Tibial nerve (tissue), 4 donors: ENCODE measurements at regions not wholly inside any gene's neighbourhood (a gene's known extent, or its start where the extent isn't known, plus 50 kb on each side); places are given as distances from the start of the nearest gene placed in this dataset.

Experiments used
- DNase-seq, 2 donors: peaks; one replicate each; pipeline ENCODE4 v3.0.0-alpha.2; 2019; ENCODE audit warnings: low spot score in 2 of 2
- H3K27ac ChIP-seq, 4 donors: fragments of 200-600 bp; sonication (generic) in 3 of 4; one replicate each; pipeline ENCODE4 v1.5.1; 2017 to 2019; ENCODE audit warnings: mild to moderate bottlenecking in 1 of 4
- H3K27me3 ChIP-seq, 2 donors: fragments of 200-600 bp; sonication (generic) in 1 of 2; one replicate each; pipeline versions ENCODE4 v1.5.1 to v1.6.0; 2017 to 2019
- H3K36me3 ChIP-seq, 3 donors: fragments of 200-600 bp; sonication (generic); one replicate each; pipeline ENCODE4 v1.5.1; 2018 to 2019
- H3K4me1 ChIP-seq, 4 donors: fragments of 200-600 bp; sonication (generic) in 3 of 4; one replicate each; pipeline ENCODE4 v1.5.1; 2017 to 2019
- H3K4me3 ChIP-seq, 4 donors: fragments of 200-600 bp; sonication (generic) in 3 of 4; one replicate each; pipeline ENCODE4 v1.5.1; 2017 to 2019; ENCODE audit warnings: mild to moderate bottlenecking in 1 of 4, moderate library complexity in 1 of 4
- H3K9me3 ChIP-seq, 4 donors: fragments of 200-600 bp; sonication (generic) in 3 of 4; one replicate each; pipeline ENCODE4 v1.5.1; 2017 to 2019
- EP300 ChIP-seq, 2 donors: sonication (generic); formaldehyde crosslinking; IDR thresholded peaks; one replicate each; pipeline ENCODE4 v1.6.1; 2017; ENCODE audit warnings: antibody characterized with exemption in 2 of 2, mild to moderate bottlenecking in 1 of 2
- POLR2A ChIP-seq, 2 donors: fragments of 450-650 bp; IDR thresholded peaks; one replicate each; pipeline ENCODE4 v1.6.1; 2017; ENCODE audit warnings: antibody characterized with exemption in 2 of 2, mild to moderate bottlenecking in 2 of 2, moderate library complexity in 2 of 2
- WGBS, 2 donors: methylation state at CpG; one replicate each; pipeline ENCODE4 v1.1.5; 2018; 5-methylcytosine and 5-hydroxymethylcytosine counted together
- TF ChIP-seq, protein P1 (sequence below), 5 experiments: fragments of 200-600 bp in 3 of 5; fragments of 450-650 bp in 2 of 5; sonication (generic) in 3 of 5; IDR thresholded peaks; one replicate each; pipeline ENCODE4 v1.5.1; 2016 to 2019; ENCODE audit warnings: antibody characterized with exemption in 5 of 5, mild to moderate bottlenecking in 3 of 5, moderate library complexity in 2 of 5

DNA sequence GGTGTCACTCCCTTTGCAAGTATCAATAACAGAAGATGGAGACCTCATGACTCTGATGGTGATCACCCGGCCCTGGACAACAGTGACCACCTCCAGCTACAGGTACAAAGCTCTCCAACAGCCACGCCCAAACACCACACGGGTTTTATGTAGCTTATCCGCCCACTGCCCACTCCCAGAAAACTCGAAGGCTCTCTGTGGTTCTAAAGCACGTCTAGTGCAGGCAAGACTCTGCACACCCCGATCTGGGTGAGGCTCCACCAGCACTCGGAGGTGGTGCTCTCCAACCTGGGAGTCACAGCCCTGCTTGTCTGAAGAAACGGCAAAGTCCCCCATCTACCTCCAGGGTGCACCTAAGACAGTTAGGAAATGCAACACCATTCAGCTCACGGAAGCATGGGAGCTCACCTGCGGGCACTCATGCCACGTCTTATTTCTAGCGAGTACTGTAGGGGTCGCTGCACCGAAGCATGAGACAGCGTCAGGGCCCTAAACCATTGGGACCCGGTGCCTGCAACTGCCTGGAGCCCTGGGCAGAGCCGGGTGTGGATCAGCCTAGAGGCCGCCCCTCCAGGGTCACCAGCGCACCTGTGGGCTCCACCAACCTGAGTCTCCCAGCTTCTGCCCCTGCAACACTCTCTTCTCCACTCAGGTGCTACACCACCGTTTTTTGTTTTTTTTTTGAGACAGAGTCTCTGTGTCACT, 58.1 kb upstream of the ZNF354A start:
- Histone ChIP-seq H3K4me3 (no peak overlapping the region), H3K27me3 (no peaks in the 10 kb centered on the region), H3K36me3 (no peaks in the 10 kb centered on the region), H3K27ac (no peak overlapping the region), H3K4me1 (no peaks in the 10 kb centered on the region), H3K9me3 (peaks cover 0 to 8% (median 0%) of the 10 kb centered on the region in 4 donors)
- TF ChIP-seq POLR2A (IDR thresholded peaks at IDR 0.05) (no peak), EP300 (IDR thresholded peaks at IDR 0.05) (no peak)
- TF ChIP-seq, protein P1, sequence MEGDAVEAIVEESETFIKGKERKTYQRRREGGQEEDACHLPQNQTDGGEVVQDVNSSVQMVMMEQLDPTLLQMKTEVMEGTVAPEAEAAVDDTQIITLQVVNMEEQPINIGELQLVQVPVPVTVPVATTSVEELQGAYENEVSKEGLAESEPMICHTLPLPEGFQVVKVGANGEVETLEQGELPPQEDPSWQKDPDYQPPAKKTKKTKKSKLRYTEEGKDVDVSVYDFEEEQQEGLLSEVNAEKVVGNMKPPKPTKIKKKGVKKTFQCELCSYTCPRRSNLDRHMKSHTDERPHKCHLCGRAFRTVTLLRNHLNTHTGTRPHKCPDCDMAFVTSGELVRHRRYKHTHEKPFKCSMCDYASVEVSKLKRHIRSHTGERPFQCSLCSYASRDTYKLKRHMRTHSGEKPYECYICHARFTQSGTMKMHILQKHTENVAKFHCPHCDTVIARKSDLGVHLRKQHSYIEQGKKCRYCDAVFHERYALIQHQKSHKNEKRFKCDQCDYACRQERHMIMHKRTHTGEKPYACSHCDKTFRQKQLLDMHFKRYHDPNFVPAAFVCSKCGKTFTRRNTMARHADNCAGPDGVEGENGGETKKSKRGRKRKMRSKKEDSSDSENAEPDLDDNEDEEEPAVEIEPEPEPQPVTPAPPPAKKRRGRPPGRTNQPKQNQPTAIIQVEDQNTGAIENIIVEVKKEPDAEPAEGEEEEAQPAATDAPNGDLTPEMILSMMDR (IDR thresholded peaks at IDR 0.05): no peak
- DNase-seq: no peak
- WGBS, 2 donors: 84 to 88% methylated on average over 19 to 21 of the region's 21 CpGs

DNA sequence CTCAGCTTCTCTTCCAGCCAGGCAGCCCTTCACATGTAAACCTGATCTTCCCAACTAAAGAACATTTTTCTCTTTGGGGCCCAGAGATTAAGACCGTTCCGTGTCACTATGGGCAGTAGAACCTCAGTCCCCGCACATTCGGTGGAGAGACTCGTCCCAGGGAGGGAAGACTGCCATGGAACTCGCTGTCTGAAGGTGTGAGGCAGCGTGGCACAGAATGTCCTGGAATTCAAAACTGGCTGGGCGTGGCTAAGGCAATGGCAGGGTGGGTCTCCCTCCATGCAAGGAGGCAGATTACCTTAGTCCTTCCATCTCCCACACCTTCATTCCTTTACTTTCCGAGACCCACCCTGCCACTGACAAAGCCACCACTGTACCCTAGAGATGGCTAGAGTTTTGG, 57.4 kb upstream of the ZNF354A start:
- Histone ChIP-seq H3K9me3 (peaks cover 0 to 8% (median 0%) of the 10 kb centered on the region in 4 donors), H3K4me1 (no peaks in the 10 kb centered on the region), H3K36me3 (no peaks in the 10 kb centered on the region), H3K27ac (no peak overlapping the region), H3K27me3 (no peaks in the 10 kb centered on the region), H3K4me3 (no peak overlapping the region)
- 80 to 86% methylated on average over 9 of the region's 9 CpGs for WGBS, 2 donors
- TF ChIP-seq EP300 (IDR thresholded peaks at IDR 0.05): no peak
- TF ChIP-seq, protein P1 (IDR thresholded peaks at IDR 0.05): no peak
- no peak for TF ChIP-seq POLR2A (IDR thresholded peaks at IDR 0.05)
- DNase-seq: no peak

DNA sequence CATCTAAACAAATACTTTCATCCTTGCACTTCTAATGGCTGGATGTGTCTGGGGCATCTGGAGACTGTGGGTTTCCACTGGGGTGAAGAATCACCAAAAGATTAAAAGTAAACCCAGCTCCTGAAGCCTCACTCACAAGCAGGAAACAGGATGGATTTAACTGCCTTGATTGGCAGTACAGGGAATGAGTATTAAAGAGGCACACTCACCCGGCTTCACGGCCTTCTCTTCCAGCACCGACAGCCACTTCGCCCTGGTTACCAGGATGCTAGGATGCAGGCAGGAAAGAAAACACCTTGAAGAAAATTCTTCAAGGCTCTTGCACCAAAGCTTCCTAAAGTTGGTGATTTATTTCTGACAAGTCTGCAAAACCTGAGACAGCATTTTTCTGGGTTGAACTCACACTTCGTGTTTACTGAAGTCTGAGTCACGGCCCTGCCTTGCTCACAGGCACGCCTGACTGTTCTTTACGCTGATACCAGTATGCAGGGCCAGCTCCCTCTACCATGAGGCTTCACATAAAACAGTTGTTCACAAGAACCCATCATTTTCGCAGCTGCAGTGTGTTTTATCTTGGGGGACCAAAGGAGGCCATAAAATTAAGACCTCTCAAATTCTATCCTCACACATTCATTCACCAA, 56.5 kb upstream of the ZNF354A start:
- no peak for TF ChIP-seq POLR2A (IDR thresholded peaks at IDR 0.05)
- TF ChIP-seq, protein P1 (IDR thresholded peaks at IDR 0.05): no peak
- TF ChIP-seq EP300 (IDR thresholded peaks at IDR 0.05): no peak
- H3K27ac ChIP-seq: no peak overlapping the region
- H3K4me3 ChIP-seq: no peak overlapping the region
- no peaks in the 10 kb centered on the region for H3K27me3 ChIP-seq
- no peak for DNase-seq
- peaks cover 0 to 6% (median 0%) of the 10 kb centered on the region in 4 donors for H3K9me3 ChIP-seq
- WGBS, 2 donors: 67 to 69% methylated on average over 9 of the region's 9 CpGs
- H3K4me1 ChIP-seq: no peaks in the 10 kb centered on the region
- no peaks in the 10 kb centered on the region for H3K36me3 ChIP-seq

DNA sequence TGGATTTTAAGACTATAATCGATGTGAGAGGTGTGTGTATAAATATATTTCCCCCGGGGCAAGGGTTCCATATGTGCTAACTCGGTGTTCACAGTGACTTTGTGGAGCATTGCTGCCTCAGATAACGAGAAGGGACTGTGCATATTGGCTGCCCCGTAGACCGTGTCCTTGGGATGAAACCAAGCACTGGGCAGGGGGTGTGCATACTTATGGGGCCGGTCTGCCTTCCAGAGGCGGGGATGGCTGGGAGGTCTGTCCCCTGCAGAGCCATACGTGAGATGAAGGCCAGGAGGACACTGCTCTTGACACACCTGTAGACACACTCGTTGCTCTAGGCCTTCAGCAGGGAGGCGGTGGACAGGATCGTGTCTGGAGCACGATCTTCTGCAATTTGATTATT, 56.0 kb upstream of the ZNF354A start:
- Histone ChIP-seq H3K36me3 (no peaks in the 10 kb centered on the region), H3K4me1 (no peaks in the 10 kb centered on the region), H3K4me3 (no peak overlapping the region), H3K27ac (no peak overlapping the region), H3K27me3 (no peaks in the 10 kb centered on the region), H3K9me3 (peaks cover 0 to 4% (median 0%) of the 10 kb centered on the region in 4 donors)
- no peak for DNase-seq
- TF ChIP-seq EP300 (IDR thresholded peaks at IDR 0.05): no peak
- TF ChIP-seq, protein P1 (IDR thresholded peaks at IDR 0.05): no peak
- 84 to 87% methylated on average over 13 of the region's 13 CpGs for WGBS, 2 donors

DNA sequence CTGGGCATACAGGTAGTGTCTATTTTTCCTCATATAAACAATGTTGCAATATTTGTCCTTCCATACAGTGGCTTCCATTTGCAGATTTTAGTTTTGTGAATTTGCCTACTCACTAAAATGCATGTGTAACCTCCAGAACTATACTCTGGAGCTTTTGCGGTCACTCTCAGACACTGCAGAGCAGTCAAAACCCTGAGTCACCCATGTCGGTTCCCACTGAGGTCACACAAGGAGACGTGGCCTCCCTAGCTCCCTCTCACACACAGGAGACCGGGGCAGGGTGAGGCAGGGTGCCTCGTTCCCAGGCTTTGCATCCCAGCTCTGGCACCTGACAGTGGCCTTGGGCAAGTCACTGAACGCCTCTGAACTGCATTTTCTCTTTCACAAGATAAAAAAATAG, 55.5 kb upstream of the ZNF354A start:
- Histone ChIP-seq H3K27ac (no peak overlapping the region), H3K9me3 (peaks cover 0 to 4% (median 0%) of the 10 kb centered on the region in 4 donors), H3K27me3 (no peaks in the 10 kb centered on the region), H3K4me1 (no peaks in the 10 kb centered on the region), H3K4me3 (no peak overlapping the region), H3K36me3 (no peaks in the 10 kb centered on the region)
- 75% methylated on average over 6 of the region's 6 CpGs for WGBS, 2 donors
- TF ChIP-seq POLR2A (IDR thresholded peaks at IDR 0.05): no peak
- no peak for DNase-seq
